Naive thymus-derived CD8-positive, alpha-beta T cell (primary cell): ENCODE measurements at regions not wholly inside any gene's neighbourhood (a gene's known extent, or its start where the extent isn't known, plus 50 kb on each side); places are given as distances from the start of the nearest gene placed in this dataset.

Experiments used
- ATAC-seq, 2 donors: fragments of 150-1000 bp; cut with Tn5 transposase in 1 of 2; sonication (Bioruptor Pico), chemical (Tn5 transposase) in 1 of 2; 1 replicate in 1 of 2; 2 replicates in 1 of 2; pipeline ENCODE4 v1.10.0; 2021; ENCODE audit warnings: mild to moderate bottlenecking in 2 of 2, moderate library complexity in 2 of 2
- POLR2A ChIA-PET: fragments of 350-600 bp; sonication (Branson Sonifier 250); formaldehyde crosslinking; loops from one replicate; lab custom pipeline; 2021; ENCODE audit warnings: antibody characterized with exemption; lab: Charles Lee
- DNase-seq, 10 donors: peaks; one replicate each; pipeline versions ENCODE4 v3.0.0 to v3.0.0-alpha.2; 2020 to 2022
- H3K27ac Mint-ChIP-seq, 10 donors: one replicate each; pipeline ENCODE4 v1.8.0; 2020 to 2022; ENCODE audit warnings: mild to moderate bottlenecking in 10 of 10, mixed read lengths in 10 of 10, moderate library complexity in 4 of 10, inconsistent platforms in 1 of 10
- H3K27me3 Mint-ChIP-seq, 5 donors: one replicate each; pipeline ENCODE4 v1.8.0; 2021 to 2022; ENCODE audit warnings: mixed read lengths in 5 of 5
- H3K36me3 Mint-ChIP-seq, 3 donors: one replicate each; pipeline ENCODE4 v1.8.0; 2020 to 2022; ENCODE audit warnings: mixed read lengths in 3 of 3, mild to moderate bottlenecking in 2 of 3, inconsistent platforms in 1 of 3
- H3K4me1 Mint-ChIP-seq, 4 donors: one replicate each; pipeline ENCODE4 v1.8.0; 2021 to 2022; ENCODE audit warnings: mixed read lengths in 4 of 4
- H3K4me3 Mint-ChIP-seq, 10 donors: one replicate each; pipeline ENCODE4 v1.8.0; 2020 to 2022; ENCODE audit warnings: mild to moderate bottlenecking in 10 of 10, mixed read lengths in 10 of 10, moderate library complexity in 6 of 10, inconsistent platforms in 1 of 10
- H3K9me3 Mint-ChIP-seq, 9 donors: one replicate each; pipeline ENCODE4 v1.8.0; 2020 to 2022; ENCODE audit warnings: mixed read lengths in 9 of 9, mild to moderate bottlenecking in 3 of 9, inconsistent platforms in 1 of 9, moderate library complexity in 1 of 9

- ATAC-seq (no peak), DNase-seq (no peak)
- POLR2A ChIA-PET, result no interaction called here
- Mint-ChIP-seq H3K4me3 (no peak overlapping the region), H3K36me3 (peaks cover 0 to 4% (median 0%) of the 10 kb centered on the region in 3 donors), H3K9me3 (peaks cover 0 to 9% (median 3%) of the 10 kb centered on the region in 9 donors), H3K27me3 (peaks cover 2 to 26% (median 9%) of the 10 kb centered on the region in 5 donors), H3K27ac (no peak overlapping the region), H3K4me1 (no peaks in the 10 kb centered on the region)
These were observed 79.8 kb upstream of the MDFIC2 start for GRCh38 chr3:70392227-70392626.

- peaks cover 0 to 4% (median 2%) of the 10 kb centered on the region in 5 donors for H3K27me3 Mint-ChIP-seq
- POLR2A ChIA-PET, result no interaction called here
- H3K27ac Mint-ChIP-seq, result no peak overlapping the region
- no peak for DNase-seq
- H3K4me1 Mint-ChIP-seq, result no peaks in the 10 kb centered on the region
- H3K36me3 Mint-ChIP-seq, result peaks cover 0 to 4% (median 0%) of the 10 kb centered on the region in 3 donors
- H3K4me3 Mint-ChIP-seq, result no peak overlapping the region
- ATAC-seq, result no peak
- peaks cover 0 to 9% (median 3%) of the 10 kb centered on the region in 9 donors for H3K9me3 Mint-ChIP-seq
These were observed 75.5 kb upstream of the MDFIC2 start for GRCh38 chr3:70387889-70388288.

- DNase-seq (no peak), ATAC-seq (no peak)
- peaks cover 0 to 4% (median 0%) of the 10 kb centered on the region in 3 donors for H3K36me3 Mint-ChIP-seq
- POLR2A ChIA-PET, result no interaction called here
- no peaks in the 10 kb centered on the region for H3K4me1 Mint-ChIP-seq
- no peak overlapping the region for H3K27ac Mint-ChIP-seq
- peaks cover 0 to 6% (median 0%) of the 10 kb centered on the region in 5 donors for H3K27me3 Mint-ChIP-seq
- H3K9me3 Mint-ChIP-seq, result peaks cover 0 to 9% (median 3%) of the 10 kb centered on the region in 9 donors
- no peak overlapping the region for H3K4me3 Mint-ChIP-seq
These were observed 74.4 kb upstream of the MDFIC2 start for GRCh38 chr3:70386846-70387245.

GRCh38 chr3:70386043-70386442 lies 73.6 kb upstream of the MDFIC2 start:
- no peaks in the 10 kb centered on the region for H3K4me1 Mint-ChIP-seq
- H3K36me3 Mint-ChIP-seq, result peaks cover 0 to 4% (median 0%) of the 10 kb centered on the region in 3 donors
- H3K27ac Mint-ChIP-seq, result no peak overlapping the region
- DNase-seq (no peak), ATAC-seq (no peak)
- peaks cover 0 to 10% (median 5%) of the 10 kb centered on the region in 9 donors for H3K9me3 Mint-ChIP-seq
- no peak overlapping the region for H3K4me3 Mint-ChIP-seq
- H3K27me3 Mint-ChIP-seq, result peaks cover 0 to 8% (median 7%) of the 10 kb centered on the region in 5 donors
- POLR2A ChIA-PET, result no interaction called here

GRCh38 chr3:70383360-70383831 lies 71.0 kb upstream of the MDFIC2 start:
- Mint-ChIP-seq H3K27ac (no peak overlapping the region), H3K4me3 (no peak overlapping the region), H3K9me3 (peaks cover 0 to 11% (median 0%) of the 10 kb centered on the region in 9 donors), H3K27me3 (peaks cover 4 to 8% (median 8%) of the 10 kb centered on the region in 5 donors), H3K4me1 (no peaks in the 10 kb centered on the region), H3K36me3 (no peaks in the 10 kb centered on the region)
- ATAC-seq, result no peak
- POLR2A ChIA-PET, result no interaction called here
- no peak for DNase-seq

GRCh38 chr3:70374179-70374578 lies 61.7 kb upstream of the MDFIC2 start:
- Mint-ChIP-seq H3K27me3 (peaks cover 7 to 16% (median 10%) of the 10 kb centered on the region in 5 donors), H3K36me3 (peaks cover 0 to 26% (median 0%) of the 10 kb centered on the region in 3 donors), H3K27ac (no peak overlapping the region), H3K9me3 (peaks cover 0 to 25% (median 17%) of the 10 kb centered on the region in 9 donors), H3K4me3 (no peak overlapping the region), H3K4me1 (no peaks in the 10 kb centered on the region)
- POLR2A ChIA-PET, result no interaction called here
- ATAC-seq (no peak), DNase-seq (no peak)
